Neural progenitor cell (in vitro differentiated cells): ENCODE measurements at regions not wholly inside any gene's neighbourhood (a gene's known extent, or its start where the extent isn't known, plus 50 kb on each side); places are given as distances from the start of the nearest gene placed in this dataset.

Experiments used
- EZH2 ChIP-seq: fragments of 200-600 bp; sonication (generic); IDR thresholded peaks from 2 replicates; pipeline ENCODE4 v1.6.1; 2017; ENCODE audit warnings: antibody characterized with exemption, mild to moderate bottlenecking, moderate library complexity
- TF ChIP-seq, protein P1 (sequence below): fragments of 200-600 bp; sonication (generic); IDR thresholded peaks from 2 replicates; pipeline ENCODE4 v1.5.1; 2017; ENCODE audit warnings: antibody characterized with exemption, mild to moderate bottlenecking

DNA sequence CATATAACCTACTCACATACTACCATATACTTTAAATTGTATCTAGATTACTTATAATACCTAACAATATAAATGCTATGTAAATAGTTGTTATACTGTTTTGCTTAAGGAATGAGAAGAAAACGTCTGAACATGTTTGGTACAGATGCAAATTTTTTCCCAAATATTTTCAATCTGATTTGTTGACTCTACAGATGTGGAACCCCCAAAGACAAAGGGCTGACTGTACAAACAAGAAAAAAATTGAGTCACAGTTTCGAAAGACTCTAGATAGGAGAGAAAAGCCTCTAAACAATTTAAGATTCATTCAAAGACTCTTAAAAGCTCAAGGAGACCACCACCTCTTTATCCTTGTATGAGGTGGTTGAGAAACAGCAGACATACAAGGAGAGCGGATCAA, 142.8 kb downstream of the SLC7A11 start:
- TF ChIP-seq, protein P1, sequence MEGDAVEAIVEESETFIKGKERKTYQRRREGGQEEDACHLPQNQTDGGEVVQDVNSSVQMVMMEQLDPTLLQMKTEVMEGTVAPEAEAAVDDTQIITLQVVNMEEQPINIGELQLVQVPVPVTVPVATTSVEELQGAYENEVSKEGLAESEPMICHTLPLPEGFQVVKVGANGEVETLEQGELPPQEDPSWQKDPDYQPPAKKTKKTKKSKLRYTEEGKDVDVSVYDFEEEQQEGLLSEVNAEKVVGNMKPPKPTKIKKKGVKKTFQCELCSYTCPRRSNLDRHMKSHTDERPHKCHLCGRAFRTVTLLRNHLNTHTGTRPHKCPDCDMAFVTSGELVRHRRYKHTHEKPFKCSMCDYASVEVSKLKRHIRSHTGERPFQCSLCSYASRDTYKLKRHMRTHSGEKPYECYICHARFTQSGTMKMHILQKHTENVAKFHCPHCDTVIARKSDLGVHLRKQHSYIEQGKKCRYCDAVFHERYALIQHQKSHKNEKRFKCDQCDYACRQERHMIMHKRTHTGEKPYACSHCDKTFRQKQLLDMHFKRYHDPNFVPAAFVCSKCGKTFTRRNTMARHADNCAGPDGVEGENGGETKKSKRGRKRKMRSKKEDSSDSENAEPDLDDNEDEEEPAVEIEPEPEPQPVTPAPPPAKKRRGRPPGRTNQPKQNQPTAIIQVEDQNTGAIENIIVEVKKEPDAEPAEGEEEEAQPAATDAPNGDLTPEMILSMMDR: no peak
- TF ChIP-seq EZH2: no peak
